Stimulated activated CD4-positive, alpha-beta T cell treated with anti-CD3 and anti-CD28 coated beads, Interleukin-1b, Interleukin-23, amount 100 ng/mL, for 48 hours (primary cell): ENCODE measurements at regions not wholly inside any gene's neighbourhood (a gene's known extent, or its start where the extent isn't known, plus 50 kb on each side); places are given as distances from the start of the nearest gene placed in this dataset.
"Not testable (repeated sequence)": the region's sequence is repeated elsewhere in the genome, so short reads cannot be mapped to it uniquely, and the experiment has no call there.

ENCODE experiments used
- DNase-seq: peaks from one replicate; pipeline ENCODE4 v3.0.0-alpha.2; 2020

GRCh38 chr14:26655128-26655527, 57.3 kb upstream of the NOVA1 start:
- DNase-seq = no peak

DNA sequence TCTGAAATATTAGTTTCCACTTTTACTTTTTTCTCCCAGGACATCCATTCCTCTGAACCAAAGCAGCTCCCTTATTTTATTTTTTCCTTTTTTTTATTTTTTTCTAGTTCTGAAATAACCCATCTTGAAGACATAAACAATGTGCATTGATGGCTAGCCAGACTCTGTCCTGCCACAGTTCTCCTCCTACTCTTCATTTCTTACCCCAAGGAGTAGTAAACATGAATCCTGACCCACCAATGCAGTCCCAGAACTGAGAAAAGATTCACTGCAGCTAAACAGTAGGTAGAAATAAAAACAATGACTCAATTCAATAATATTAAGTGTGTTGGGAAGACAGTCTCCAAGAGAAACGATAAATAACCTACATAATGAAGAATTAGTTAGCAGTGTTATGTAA, 65.7 kb upstream of the NOVA1 start:
- no peak for DNase-seq

DNA sequence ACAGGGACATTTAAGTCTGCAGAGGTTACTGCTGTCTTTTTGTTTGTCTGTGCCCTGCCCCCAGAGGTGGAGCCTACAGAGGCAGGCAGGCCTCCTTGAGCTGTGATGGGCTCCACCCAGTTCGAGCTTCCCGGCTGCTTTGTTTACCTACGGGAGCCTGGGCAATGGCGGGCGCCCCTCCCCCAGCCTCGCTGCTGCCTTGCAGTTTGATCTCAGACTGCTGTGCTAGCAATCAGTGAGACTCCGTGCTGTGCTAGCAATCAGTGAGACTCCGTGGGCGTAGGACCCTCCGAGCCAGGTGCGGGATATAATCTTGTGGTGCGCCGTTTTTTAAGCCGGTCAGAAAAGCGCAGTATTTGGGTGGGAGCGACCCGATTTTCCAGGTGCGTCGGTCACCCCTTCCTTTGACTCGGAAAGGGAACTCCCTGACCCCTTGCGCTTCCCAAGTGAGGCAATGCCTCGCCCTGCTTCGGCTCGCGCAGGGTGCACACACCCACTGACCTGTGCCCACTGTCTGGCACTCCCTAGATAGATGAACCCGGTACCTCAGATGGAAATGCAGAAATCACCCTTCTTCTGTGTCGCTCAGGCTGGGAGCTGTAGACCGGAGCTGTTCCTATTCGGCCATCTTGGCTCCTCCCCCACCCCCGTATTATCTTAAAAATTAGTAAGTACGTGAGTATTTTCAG, 81.0 kb upstream of the NOVA1 start:
- DNase-seq = not testable (repeated sequence)

DNA sequence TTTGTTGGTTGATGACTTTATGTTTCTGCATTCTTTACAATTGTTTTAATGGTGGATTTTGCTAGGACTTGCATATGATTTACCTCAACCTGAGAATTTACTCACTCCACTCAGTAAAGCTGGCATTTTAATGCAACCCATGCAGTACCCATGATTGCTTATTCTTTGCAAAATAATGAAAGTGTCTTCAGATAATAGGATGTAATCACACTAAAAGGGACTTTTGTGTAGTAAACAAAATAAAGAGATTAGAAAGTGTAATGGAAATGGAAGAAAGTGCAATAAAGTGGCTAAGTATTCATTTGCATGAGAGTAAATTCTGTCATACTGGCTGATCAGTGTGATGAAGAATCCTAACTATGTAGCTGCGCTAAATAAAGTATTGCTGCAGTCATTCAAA, 87.6 kb upstream of the NOVA1 start:
- no peak for DNase-seq

DNA sequence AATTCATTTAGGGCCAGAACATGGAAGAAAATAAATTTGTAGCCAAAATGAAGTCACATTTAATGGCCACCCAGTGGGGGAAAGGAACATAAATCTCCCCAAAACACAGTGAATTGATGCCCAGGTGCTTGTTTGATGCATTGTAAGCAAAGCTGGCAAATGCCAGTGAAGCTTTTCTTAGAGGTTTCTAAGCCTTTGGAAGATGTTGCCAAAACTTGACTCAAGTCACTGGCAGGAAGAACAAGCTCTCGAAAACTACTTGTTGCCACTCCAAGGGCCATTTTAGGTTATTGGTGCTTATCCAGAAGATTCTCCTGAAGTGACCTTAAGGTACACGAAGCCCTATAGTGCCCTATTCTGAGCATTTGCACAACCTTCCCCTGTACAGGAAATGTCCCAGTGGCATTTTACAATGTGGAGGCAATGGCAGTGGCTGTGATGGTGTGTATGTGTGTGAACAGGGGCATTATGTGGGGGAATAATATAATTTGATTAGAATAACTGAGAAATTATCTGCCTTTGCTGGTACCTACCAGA, 89.5 kb upstream of the NOVA1 start:
- no peak for DNase-seq

GRCh38 chr14:26694521-26694920, 96.7 kb upstream of the NOVA1 start:
- DNase-seq = no peak

DNA sequence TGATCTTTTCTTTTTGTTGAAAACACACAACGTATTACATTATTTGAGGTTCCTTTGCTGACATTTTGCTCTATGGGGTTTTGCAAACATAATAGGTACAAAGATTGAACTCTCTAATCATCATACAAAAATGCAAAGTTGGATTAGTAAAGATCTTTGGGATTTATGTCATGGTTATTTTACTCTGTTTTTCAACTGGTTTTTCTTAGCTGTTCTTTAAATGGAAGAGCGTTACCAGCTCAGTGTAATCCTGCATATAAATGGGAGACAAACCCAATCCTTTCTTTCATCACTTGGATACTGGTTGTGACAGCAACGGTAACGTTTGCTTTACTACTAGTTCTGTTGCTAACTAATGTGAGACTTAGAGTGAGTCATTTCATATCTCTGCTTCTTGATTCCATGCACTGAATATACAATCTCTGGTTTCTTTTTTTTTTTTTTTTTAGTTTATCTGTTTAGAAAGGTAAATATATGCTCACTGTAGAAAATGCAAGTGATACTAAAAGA, 104.9 kb upstream of the NOVA1 start:
- DNase-seq = no peak

DNA sequence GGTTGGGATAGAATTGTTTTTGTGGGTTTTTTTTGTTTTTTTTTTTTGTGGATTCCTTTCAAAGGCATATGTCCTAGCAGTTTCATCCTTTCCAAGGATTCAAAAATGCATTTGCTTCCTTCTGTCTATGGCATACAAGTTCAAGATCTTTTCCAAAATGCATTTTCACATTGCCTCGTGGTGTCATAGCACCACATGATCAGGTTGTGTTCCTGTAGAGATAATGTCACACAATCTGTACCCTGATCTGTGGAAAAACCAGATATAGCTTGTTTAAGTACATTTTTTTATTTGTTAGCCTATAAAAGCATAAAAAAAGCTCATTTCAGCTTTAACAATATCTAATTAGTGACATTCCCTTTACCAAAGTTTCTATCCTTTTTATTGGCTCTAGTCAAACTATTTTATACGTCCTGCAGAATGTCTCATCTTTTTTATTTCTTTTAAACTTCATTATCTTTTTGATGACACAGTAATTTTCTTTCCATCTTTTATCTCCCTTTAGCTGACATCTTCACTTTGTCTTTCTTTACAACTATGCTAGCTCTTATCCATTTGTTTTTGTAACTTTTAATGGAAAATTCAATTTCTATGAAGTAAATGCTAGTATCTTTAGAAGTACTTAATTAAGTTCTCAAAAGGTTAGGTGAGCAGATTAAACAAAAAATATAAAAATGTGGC, 106.0 kb upstream of the NOVA1 start:
- DNase-seq = no peak

DNA sequence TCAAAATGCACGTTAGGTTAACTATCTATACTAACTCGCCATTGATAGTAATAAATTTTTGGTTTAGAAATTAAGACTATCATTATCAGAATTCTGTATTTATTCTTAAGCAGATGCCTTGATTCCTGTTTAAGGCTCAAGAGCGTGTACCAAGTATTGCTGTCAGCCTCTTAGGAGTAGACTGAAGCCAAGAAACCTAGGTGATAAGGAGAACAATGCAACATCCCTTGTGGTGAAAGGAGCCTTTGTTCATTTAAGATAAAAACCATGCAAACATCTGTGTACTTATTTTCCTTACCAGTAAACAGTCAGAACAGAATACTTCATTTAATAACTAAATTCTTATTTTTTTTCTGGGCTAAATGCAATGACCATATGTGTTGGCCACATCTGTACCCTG, 109.4 kb upstream of the NOVA1 start:
- DNase-seq = no peak

- no peak for DNase-seq
Observed at GRCh38 chr14:26709019-26709418, 111.2 kb upstream of the NOVA1 start.

GRCh38 chr14:26719514-26719913, 121.7 kb upstream of the NOVA1 start:
- no peak for DNase-seq

DNA sequence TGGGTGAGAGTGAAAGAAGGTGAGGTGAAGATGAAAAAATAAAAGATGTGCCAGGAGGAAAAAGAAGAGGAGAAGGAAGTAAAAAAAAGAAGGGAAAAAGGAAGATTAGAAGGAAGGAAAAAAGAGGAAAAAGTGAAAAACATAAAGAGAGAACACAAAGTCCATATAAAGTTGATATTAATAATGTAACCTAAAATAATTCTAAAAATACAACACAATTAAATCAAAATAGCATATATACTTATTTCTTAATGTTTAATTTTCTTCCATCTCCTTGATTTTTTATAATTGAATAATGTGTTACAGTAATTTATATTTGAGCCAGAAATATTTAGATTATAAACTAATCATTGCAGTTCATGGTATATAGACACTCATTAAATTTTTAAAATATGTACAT, 124.4 kb upstream of the NOVA1 start:
- no peak for DNase-seq

GRCh38 chr14:26729851-26730250, 132.0 kb upstream of the NOVA1 start:
- DNase-seq = no peak

DNA sequence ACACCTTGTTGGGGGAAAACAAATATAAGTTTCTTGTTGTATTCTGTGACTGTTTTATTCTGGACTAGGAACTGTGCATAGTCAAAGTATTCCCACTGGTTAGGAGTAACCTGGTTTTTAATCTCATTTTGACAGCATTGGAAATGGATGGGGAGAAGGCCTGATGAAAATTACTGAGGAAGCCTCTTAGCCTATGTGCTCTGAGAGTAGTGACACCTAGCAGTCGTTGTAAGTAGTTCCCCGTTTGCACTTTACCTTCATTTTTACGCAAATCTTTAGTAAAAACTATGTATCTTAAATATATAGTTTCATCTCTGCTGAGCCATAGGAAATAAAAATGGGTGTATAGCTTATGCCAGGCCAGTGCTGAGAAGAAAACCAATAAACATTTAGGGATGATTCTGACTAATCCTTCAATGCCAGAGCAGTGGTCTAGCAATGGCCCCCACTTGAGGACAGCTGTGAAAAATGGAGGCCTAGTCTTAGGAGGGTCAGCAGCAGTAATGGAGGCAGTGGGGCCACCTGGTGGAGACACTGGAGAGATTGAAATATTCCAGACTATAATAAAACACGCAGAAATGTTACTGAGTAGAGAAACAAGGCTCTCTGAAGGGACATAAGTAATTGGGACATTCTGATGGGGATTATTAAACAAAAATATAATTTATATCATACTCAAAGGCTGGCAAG, 133.2 kb upstream of the NOVA1 start:
- no peak for DNase-seq

DNA sequence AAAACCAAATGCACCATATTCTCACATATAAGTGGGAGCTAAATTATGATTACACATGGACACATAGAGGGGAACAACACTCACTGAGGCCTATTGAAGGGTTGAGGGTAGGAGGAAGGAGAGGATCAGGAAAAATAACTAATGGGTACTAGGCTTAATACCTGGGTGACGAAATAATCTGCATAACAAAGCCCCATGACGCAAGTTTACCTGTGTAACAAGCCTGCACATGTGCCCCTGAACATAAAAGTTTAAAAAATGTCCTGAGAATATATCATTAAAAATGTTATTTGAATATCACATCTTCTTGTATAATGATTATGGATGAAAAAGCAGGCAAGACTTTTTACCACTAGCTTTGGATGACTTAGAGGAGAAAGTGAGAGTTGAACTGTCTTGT, 138.0 kb upstream of the NOVA1 start:
- DNase-seq = no peak

DNA sequence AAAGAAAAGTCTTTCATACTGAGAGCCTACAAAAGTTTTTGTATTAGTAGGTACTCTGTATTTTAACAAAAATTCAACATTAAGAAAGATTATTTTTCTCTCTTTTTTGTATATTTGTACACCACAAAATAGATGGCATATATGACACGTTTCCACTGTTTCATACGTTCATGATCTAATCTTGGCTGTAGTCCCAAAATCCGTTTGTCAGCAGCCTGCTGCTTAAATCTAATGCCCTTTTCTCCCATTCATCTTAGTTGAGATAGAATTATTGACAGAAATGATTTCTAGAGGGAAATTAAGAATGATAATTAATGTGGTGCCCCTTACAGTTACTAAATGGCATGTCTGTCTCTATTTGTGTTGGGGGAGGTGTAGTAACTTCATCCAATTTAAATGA, 140.7 kb upstream of the NOVA1 start:
- no peak for DNase-seq

- no peak for DNase-seq
Observed at GRCh38 chr14:26741711-26742212, 143.9 kb upstream of the NOVA1 start.

DNA sequence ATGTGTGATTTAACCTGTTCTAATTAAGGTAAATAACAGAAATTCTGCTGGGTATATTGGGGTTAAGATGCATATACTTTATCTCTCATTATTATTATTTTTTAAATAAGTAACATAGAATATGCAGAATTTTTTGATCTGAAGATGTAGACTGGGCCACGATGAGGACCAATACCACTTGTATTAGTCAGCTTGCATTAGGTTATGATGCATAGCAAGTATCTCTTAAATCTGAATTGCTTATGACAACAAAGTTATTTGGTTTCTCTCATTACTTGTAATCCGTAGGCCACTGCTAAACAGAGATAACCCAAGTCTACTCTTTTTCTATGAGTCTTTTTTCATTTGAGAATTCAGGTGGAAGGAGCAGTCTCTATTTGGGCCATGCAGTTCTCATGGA, 145.5 kb upstream of the NOVA1 start:
- no peak for DNase-seq

DNA sequence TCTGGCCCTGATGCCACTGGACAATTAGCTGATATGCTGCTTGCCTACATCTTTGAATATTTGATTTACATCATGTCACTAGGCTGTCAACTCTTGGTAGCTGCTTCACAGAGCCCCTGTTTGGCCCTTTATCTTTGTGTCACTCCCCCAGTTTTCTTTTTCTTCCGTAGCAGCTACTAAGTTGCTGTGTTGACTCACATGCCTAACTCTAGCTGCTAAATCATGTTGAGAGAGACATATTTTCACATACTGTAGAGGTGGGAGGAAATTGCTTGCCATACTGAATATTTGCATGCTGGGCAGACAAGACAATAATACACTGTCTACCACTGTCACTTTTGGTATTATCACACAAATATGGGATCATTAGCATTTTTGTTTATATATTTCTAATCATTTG, 147.1 kb upstream of the NOVA1 start:
- DNase-seq = no peak

DNA sequence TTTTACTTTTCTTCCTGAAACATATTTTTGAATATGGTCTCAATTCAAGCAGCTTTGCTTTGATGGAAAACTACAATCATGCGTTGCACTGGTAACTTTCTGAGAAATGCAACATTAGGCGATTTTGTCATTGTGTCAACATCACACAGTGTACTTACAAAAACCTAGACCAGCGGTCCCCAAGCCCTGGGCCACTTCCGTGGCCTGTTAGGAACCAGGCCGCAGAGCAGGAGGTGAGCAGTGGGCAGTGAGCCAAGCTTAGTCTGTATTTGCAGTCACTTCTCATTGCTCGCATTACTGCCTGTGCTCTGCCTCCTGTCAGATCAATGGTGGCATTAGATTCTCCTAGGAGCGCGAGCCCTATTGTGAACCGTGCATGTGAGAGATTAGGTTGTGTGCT, 163.7 kb upstream of the NOVA1 start:
- DNase-seq = no peak

DNA sequence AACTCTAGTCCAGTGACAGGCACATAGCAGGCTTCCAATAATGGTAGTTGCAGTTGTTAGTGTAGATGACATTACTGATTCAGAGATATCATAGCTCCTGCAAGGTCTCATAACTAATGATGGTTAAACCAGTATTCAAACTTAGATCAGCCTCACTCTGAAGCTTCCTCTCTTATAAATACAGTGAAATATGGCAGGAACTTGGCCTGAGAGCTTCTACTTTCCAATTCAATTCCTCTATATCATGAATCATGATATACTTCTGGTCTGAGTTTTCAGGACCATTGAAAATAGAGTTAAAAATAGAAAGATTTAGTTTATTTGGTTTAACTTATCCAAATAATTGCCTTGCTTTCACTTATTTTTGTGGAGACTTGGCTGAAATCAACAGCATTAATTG, 167.5 kb upstream of the NOVA1 start:
- no peak for DNase-seq

DNA sequence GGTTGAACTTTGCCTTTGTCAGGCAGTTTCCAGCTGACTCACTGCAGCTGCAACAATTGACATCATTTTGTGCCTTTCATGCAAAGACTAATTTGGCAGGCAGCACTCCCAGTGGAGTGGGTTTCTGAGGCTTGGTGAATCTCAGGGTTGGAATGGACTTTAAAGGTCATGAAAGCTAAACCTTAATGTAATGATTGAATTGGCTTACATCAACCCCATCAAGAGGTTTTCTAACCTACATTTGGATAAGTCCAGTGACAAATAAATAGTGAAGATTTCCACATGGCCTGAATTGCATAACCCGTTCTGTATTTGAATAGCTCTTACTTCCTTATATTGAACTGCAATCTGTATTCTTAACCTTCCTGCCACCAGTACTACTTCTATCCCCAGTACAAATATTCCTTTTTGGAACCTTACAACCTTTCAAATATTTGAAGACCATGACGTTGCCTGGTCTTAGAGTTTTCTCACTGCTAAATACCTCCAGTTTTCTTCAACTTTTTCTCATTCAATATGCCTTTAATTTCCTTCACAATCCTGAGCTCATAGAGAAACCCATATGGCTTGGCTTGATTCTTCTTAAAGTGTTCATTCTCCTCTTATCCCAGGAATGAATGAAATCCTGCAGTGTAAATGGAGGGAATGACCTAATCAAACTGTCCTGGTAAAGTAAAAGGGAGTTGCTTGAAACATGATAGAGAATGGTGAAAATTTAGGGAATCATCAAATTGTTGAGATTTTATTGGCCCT, 168.1 kb upstream of the NOVA1 start:
- DNase-seq = no peak

- no peak for DNase-seq
Observed at GRCh38 chr14:26766726-26767125, 168.9 kb upstream of the NOVA1 start.
